Esophagus squamous epithelium (tissue), 4 donors: ENCODE measurements at regions not wholly inside any gene's neighbourhood (a gene's known extent, or its start where the extent isn't known, plus 50 kb on each side); places are given as distances from the start of the nearest gene placed in this dataset.

Experiments used
- POLR2A ChIP-seq, 4 donors: fragments of 450-650 bp; IDR thresholded peaks; one replicate each; pipeline ENCODE4 v1.6.1; 2017; ENCODE audit warnings: antibody characterized with exemption in 4 of 4, mild to moderate bottlenecking in 4 of 4, moderate library complexity in 3 of 4
- TF ChIP-seq, protein P1 (sequence below), 6 experiments: fragments of 450-650 bp in 4 of 6; fragments of 200-600 bp in 2 of 6; sonication (generic) in 2 of 6; IDR thresholded peaks; one replicate each; pipeline ENCODE4 v1.5.1; 2016 to 2019; ENCODE audit warnings: antibody characterized with exemption in 6 of 6, mild to moderate bottlenecking in 4 of 6, moderate library complexity in 4 of 6

DNA sequence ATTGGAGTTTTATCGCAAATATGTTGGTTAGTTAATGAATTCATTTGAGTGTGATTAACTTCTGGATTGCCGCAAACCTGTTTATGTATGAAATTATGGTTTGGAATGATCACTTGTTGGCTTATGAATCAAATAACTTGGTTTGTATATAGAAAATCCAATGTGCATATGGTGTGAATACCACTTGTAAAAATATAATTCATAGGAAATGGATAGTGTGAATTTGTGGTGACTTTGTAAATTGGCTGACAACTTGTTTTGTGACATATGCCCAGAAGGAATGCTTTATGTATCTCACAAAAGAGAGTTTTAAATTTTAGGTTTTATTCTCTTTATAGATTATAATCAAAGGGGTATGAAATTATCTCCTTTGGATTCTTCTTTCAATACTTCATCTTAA lies 436.2 kb downstream of the EPHA5 start:
- TF ChIP-seq, protein P1, sequence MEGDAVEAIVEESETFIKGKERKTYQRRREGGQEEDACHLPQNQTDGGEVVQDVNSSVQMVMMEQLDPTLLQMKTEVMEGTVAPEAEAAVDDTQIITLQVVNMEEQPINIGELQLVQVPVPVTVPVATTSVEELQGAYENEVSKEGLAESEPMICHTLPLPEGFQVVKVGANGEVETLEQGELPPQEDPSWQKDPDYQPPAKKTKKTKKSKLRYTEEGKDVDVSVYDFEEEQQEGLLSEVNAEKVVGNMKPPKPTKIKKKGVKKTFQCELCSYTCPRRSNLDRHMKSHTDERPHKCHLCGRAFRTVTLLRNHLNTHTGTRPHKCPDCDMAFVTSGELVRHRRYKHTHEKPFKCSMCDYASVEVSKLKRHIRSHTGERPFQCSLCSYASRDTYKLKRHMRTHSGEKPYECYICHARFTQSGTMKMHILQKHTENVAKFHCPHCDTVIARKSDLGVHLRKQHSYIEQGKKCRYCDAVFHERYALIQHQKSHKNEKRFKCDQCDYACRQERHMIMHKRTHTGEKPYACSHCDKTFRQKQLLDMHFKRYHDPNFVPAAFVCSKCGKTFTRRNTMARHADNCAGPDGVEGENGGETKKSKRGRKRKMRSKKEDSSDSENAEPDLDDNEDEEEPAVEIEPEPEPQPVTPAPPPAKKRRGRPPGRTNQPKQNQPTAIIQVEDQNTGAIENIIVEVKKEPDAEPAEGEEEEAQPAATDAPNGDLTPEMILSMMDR (IDR thresholded peaks at IDR 0.05), result no peak
- TF ChIP-seq POLR2A (IDR thresholded peaks at IDR 0.05), result no peak
